ENCODE measurements at regions not wholly inside any gene's neighbourhood (a gene's known extent, or its start where the extent isn't known, plus 50 kb on each side); places are given as distances from the start of the nearest gene placed in this dataset.

DNA sequence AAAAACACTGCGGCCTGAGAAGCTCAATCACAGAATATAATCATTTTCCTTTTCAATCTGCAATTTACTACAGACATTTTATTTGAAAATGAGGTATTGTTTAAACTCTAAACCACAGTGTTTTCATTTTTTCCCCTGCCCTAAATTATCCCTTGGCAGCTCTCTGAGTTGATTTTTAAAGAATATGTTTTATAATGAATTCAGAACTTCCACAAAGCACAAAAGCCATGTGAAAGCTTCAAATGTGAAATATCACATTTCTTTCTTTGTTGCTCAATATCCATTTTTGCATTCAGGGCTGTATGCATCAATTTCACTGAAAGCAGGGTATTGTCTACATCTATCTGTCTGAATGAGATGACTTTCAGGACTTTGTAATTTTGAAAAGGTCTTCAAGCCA, 813.6 kb upstream of the ALCAM start:
- no peak for DNase-seq (ENCODE audit: low read depth in 2 of 2)

DNA sequence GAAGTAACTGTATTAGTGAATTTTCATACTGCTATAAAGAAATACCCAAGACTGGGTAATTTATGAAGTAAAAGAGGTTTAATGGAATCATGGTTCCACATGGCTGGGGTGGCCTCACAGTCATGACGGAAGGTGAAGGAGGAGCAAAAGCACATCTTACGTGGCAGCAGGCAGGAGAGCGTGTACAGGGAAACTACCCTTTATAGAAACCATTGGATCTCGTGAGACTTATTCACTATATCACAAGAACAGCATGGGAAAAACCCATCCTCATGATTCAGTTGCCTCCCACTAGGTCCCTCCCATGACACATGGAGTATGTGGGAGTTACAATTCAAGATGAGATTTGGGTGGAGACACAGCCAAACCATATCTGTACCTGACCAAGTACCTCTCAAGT, 812.3 kb upstream of the ALCAM start:
- DNase-seq (ENCODE audit: low read depth in 2 of 2): no peak

DNA sequence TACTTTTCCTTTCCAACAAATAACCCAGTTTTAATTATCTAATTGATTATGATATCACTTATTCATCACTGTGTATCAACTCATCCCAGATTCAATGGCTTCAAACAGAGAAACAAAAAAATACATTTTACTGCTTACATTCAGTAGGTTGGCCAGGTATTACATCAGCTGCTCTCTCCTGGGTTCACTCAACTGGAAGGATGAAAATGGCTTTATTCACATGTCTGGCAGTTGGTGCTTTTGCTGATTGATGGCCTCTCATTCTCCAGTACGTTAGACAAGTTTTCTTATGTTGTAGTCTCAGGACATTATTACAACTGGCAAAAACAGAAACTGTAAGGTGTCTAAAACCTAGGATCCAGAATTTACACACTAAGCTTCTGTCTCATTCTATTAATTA, 811.0 kb upstream of the ALCAM start:
- DNase-seq (ENCODE audit: low read depth in 2 of 2): no peak

DNA sequence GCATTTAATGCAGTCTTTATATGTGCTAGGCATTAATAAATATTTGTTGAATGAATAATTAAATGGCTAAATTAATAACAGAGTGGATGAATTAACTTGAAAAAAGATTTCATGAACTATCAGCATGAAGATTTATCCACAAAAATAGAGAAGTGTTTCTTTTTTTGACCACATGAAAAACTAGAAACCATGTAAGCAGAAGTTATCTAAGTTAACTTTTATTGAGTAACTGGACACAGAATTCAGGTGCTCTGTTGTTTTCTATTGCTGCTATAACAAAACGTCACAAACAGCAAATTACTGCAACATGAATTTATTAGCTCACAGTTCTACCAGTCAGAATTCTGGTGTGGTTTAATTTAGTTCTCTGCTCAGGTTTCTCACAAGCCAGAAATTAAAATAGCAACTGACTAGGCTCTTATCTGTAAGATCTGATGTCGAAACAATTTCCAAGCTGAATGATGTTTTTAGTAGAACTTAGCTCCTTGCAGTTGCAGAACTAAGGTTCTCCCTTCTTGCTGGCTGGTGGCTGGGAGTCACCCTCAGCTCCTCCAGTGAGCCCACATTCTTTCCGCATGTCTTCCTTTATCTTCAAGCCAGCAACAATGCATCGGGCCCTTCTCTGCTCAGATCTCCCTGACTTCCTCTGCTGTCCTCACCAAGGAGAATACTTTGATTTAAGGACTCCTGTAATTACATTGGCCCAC, 810.2 kb upstream of the ALCAM start:
- DNase-seq (ENCODE audit: low read depth in 2 of 2): no peak

DNA sequence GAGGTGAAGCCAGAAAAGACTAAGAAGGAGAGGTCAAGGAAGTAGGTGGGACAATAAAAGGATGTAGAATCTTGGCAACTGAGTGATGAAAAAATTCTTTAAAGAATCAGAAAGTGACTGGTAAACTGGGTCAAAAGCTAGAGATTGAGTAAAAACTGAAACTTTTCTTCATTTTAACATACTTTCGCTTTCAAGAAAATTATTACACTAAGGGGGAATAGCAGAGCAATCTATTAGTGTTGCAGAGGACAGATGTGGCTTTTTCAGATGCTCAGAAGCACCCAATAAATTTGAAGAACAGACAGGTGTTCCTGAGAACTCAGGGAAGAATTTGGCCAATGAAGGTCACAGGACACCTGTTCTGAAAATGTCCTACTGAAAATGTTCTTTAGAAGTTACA, 805.4 kb upstream of the ALCAM start:
- DNase-seq (ENCODE audit: low read depth in 2 of 2): no peak

DNA sequence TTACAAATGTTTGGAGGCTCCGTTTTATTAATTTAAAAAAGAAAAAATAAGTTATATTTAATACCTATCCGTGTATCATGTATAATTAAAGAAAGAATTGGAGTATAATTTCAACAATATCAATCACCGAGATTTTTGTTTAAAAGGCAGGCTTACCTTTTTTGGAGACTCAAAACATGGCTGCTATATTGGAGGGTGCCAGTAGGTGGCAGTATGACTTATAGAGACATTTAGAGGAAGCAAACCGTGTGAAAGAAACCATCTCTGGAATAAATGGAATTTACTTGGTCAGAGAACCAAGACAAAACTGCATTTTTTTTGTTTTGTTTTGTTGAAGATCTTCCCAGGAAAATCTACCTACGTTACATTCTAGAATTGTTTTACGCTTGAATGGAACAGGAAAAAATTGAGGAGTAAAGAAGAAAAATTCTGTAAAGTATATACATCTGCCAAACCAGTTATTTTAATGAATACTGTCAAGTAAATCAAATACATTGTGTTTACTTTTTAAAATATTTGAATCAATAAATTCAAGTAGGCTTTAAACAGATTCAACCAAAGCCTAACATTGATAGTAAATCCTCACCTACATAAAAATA, 802.6 kb upstream of the ALCAM start:
- peak; percentile 35 to 41 for DNase-seq (ENCODE audit: low read depth in 2 of 2)

DNA sequence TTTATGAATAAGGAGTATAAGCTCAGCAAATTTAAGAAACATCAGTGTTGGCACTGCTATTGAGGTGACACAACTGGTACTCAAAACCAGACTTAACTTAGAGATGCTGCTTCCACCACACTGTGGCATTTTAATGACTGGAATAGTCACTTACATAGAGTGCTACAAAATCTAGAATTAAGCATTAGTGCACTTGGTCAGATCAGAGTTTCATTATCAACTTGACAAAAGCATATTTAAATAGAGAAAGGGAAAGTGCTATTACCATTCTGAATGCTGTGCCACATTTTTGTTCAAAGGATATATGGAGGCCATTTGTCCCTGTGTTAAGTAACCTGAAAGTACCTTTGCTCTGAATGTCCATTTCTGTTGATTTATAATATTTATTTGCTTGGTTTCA, 800.7 kb upstream of the ALCAM start:
- DNase-seq (ENCODE audit: low read depth in 2 of 2): no peak

DNA sequence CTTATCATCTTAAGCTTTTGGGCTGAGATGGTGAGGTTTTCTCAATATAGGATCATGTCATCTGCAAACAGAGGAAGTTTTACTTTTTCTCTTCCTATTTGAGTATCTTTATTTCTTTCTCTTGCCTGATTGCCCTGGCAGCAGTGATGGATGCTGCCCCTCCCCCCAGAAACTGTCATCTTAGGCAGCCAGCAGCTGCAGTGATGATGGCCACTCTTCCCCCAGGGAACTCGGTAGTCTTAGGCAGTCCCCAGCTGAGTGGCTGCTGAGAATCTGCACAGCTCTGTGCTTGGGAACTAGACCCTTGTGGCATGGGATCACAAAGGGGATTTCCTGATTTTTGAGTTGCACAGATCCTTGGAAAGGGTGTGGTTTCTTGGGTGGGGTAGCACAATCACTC, 791.1 kb upstream of the ALCAM start:
- DNase-seq (ENCODE audit: low read depth in 2 of 2): no peak

DNA sequence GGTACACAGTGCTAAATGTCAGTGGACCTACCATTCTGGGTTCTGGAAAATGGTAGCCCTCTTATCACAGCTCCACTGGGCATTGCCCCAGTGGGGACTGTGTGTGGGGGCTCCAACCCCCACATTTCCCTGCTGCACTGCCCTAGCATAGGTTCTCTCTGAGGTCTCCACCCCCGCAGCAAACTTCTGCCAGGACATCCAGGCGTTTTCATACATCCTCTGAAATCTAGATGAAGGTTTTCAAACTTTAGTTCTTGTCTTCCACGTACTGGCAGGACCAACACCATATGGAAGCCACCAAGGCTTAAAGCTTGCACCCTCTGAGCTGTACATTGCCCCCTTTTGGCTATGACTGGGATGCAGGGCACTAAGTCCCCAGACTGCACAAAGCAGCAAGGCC, 788.2 kb upstream of the ALCAM start:
- no peak for DNase-seq (ENCODE audit: low read depth in 2 of 2)

DNA sequence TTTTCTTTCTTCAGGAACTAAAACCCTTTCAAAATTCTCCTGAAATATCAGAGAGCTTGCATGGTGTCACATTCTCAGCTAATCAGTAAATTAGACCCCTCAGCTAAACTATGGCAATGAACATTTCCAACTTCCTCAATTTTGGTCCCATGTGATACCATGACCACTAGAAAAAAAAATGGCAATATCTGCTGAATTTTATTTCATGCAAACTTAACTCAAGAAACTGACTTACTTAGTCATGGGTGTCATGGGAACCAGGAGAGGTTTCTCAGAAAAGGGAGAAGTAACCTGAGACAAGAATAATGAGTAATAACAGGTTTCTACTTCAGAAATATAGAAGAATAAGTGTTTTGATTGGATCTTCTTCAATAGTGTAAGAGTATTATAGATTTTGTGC, 784.6 kb upstream of the ALCAM start:
- no peak for DNase-seq (ENCODE audit: low read depth in 2 of 2)

DNA sequence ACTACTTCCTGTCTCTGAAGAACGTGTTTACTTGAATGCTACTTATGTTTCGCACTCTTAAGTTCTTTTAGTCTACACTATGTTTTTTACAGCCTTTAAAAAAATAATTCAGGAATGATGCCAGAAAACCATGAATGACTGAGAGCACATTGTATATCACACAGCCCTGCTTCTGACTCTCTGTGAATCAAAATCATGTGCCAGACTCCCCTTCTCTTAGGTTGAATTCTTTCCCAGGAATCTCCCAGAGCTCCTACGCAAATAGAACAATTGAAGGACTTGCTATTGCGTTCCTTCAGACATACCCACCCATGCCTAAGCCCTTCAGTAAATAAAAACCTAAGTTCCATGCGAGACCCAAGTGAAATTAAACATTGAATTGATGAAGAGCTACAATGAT, 782.0 kb upstream of the ALCAM start:
- no peak for DNase-seq (ENCODE audit: low read depth in 2 of 2)

DNA sequence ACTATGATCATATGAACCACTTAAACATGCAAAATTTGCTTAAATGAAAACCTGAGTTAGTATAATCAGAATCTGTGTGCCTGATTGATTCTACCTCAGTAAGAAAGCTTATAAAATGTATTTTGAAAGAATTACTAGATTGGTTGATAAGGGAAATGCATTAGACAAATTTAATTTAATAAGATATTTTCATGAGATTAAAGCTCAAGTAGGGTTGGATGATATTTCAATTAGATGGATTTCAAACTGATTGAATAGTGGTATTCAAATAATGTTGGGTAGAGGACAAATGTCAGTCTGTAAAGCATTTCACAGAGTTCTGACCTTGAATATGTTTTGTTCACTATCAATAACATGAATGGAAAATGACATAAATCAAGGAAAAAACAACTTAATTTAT, 780.4 kb upstream of the ALCAM start:
- DNase-seq (ENCODE audit: low read depth in 2 of 2): no peak

DNA sequence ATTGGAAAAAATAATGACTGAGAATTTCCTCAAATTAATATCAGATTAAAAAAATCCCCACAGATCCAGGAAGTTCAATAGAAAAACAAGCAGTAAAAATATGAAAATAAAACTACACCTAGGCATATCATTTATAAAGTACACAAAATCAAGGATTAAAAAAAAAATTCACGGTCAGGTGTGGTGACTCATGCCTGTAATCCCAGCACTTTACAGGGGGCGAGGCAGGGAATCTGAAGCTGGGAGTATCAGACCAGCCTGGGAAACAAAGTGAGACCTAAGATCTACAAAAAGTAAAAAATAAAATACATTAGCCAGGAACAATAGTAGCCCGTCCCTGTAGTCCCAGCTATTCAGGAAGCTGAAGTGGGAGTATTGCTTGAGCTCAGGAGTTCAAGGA, 778.3 kb upstream of the ALCAM start:
- DNase-seq (ENCODE audit: low read depth in 2 of 2): no peak

DNA sequence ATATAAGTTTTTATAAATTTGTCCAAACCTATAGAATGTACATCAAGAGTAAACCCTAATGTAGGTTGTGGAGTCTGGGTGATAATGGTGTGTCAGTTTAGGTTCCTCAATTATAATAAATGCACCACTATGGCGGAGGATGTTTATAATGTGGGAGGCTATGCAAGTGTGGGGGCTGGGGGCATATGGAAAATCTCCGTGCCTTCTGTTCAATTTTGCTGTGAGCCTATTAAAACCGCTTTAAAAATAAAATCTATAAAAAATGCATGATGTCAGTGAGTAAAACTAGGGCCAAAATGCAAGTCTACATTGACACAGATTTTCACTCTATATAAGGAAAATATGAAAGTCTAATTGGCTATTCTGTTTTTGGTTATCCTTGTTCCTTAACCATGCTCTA, 774.9 kb upstream of the ALCAM start:
- no peak for DNase-seq (ENCODE audit: low read depth in 2 of 2)

DNA sequence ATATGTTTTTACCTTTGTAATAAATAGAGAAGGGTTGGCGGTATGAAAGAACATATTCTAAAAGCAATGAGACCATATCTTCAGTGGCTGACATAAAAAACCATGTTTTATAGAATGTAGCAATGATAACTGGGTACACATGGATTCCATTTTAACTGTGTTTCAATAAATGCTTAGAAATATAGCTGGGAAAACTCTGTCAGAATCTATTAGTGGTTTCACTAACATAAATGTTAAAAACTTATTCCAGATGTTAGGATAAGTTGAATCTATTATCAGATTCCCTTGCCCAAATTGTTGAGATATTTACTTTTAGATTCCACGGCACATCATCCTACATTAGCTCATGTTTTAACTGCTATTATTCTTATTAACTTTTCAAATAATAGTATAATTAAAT, 772.2 kb upstream of the ALCAM start:
- DNase-seq (ENCODE audit: low read depth in 2 of 2): no peak

DNA sequence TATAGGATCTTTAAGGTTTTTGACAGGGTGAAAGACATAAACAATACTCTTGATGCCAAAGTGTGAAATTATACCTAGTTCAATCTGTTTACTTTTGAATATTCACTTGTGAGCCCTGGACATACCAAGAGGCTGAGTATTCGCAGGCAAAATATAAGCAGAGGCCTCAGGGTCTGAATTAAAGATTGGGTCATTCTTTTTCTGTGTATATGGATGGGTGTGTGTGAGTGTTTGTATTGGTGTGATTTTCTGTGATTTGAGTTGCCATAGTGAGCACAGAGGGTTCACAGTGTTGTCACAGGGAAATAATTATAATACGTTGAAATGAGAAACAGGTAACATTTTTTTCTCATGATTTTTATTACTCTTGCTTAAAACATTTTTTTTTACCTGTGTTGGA, 770.7 kb upstream of the ALCAM start:
- no peak for DNase-seq (ENCODE audit: low read depth in 2 of 2)

DNA sequence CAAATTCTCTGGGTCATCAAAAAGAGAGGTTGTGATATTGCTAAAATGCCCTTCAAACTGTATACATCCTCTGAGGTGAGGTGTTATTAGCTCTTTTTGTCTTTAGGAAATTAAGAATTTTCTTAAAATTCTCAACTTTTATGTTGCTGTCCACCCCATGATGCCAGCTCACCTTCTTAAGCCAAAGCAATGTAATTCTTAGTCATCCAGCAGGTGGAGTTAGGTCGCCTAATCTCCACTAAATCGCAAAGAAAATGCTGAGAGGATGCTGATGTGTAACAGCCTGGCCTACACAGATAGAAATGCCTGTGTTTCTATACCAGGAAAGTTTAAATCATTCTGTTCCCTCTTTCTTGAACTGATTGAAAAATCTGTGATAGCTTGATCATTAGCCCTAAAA, 770.2 kb upstream of the ALCAM start:
- no peak for DNase-seq (ENCODE audit: low read depth in 2 of 2)

DNA sequence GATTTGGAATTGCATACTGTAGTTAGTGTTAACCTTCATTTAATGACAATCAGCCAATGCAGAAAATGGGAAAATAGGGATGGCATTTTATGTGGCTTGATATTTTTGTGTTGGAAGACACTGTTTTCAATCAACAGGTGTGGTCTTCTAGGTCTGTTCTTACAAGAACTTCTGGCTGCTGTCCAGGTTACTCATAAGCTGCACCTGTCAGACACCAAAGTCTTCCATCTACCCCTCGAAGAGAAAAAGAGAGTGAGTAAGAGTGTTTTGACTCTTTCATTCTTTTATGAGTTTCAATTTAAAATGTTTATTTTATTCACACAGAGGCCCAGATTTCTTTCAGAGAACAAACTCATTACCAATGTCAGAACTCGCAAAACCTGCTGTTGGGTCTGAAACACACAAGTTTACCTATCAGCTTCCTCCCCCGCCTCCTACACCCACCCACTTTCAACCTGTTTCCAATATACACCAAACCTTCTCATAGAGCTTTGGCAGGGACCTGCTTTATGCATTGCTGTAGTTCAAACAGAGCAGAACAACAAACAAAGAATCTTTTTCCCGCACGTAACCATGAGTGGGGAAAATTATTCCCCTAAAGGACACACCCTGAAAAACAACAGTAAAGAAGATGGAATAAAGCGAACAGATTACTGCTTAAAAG, 767.7 kb upstream of the ALCAM start:
- no peak for DNase-seq (ENCODE audit: low read depth in 2 of 2)

DNA sequence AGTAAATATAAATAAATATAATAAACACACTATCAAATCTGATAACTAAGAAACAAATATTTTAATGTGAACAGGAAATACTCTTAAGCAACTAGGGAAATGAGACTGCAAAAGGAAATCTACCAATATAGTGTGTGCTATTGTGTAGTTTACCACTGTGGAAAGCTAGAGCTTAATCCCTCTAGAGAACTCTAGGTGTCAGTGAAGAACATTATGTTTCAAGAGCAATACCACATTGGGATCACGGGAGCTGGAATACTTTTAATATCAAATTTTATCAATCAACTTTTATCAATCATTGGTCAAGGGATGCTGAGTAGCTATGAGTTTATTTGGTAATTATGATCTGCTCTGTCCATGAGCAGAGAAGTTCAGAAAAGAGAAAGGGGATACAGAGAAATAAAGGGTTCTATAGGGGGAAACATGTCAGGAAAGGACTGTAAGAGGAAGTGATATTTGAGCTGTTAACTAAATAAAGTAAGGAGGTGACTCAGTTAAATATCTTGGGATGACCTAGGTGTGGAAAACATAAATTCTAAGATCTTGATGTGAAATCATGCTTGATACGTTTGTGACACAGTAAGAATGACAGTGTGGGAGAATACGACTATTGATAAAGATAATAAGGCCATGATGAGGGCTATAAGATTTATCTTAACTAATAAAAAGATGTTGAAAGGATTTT, 762.2 kb upstream of the ALCAM start:
- DNase-seq (ENCODE audit: low read depth in 2 of 2): no peak

DNA sequence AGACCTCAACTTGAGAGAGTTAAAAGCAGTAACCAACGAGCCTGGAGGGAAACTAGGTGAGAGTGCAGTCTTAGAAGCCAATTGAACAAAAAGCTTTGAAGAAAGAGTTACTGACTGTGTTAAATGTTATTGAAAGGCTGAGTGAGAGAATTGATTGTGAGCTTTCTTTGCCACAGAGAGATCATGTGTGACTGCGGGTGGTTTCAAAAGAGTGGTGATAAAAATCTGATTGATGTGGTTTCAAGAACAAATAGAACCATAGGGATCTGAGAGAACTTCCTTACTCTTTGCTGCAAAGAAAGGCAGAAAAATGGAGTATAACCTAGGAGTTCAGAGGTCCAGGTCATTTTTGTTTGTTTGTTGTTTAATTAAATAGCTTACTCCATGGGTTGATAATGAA, 759.9 kb upstream of the ALCAM start:
- DNase-seq (ENCODE audit: low read depth in 2 of 2): no peak

DNA sequence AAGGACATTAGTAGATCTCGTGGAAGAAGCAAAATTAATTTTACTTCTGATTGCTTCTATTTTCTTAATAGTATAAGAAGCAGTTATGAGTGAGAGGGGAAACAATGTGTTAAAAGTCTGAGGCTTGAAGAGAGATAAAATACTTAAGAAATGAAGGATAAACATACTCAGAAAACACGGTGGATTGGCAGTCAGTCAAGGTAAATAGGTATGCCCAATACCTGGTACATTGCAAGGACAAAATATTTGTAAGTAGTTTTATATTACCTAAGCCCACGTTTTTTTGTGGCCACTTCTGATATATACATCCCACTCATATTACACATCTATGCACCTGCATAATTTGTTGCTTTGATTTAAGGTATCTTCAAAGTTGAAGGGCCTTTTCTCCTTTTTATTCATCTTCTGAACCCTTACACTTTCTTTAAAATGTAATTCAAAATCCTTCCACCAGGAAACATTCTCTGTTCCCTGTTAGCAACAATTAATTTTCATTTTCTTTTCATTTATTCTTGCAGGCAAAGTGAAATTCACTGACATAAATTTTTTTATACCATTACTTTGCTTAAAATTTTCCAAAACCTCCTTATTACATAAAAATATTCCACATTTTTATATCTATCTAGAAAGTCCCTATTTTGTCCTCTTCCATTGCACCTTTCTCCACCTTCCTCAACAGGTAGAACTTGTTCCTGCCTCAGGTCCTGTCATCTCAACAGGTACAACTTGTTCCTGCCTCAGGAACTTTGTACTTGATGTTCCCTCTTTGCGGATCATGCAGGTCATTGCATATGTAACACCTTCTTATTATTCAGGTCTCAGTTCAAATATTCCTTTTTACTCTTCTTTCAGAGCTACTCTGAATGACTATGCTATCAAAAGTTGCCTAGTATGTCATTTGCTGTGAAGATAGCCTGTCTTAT, 755.7 kb upstream of the ALCAM start:
- no peak for DNase-seq (ENCODE audit: low read depth in 2 of 2)

DNA sequence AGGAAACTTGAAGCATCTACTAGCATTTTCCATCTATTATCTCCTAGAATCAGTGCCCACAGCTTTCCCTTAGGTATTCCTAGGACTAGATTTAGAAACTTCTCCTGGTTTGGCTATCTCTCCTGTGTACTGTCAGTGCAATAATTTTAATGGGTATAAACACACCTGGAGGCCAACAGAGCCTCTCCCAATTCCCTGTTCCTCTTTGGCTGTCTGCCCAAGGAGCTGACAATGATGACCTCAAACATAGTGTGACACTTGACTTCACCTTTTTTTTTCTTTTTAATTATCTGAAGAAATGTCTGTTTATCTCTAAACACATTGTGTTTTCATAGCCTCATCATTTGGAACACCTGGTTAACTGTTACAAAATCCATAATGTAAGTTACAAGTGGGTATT, 754.5 kb upstream of the ALCAM start:
- DNase-seq (ENCODE audit: low read depth in 2 of 2): no peak
